HL-60 (cell line): ENCODE measurements at regions not wholly inside any gene's neighbourhood (a gene's known extent, or its start where the extent isn't known, plus 50 kb on each side); places are given as distances from the start of the nearest gene placed in this dataset.
"Not testable (repeated sequence)": the region's sequence is repeated elsewhere in the genome, so short reads cannot be mapped to it uniquely, and the experiment has no call there.

Experiments used
- DNase-seq, 2 experiments: peaks; one replicate each; pipeline ENCODE4 v3.0.0-alpha.2; 2010 to 2020; ENCODE audit warnings: low read depth in 1 of 2, low spot score in 1 of 2
- H3K27ac ChIP-seq: fragments of 250-450 bp; sonication (Bioruptor Pico); replicated peaks from 2 replicates; pipeline ENCODE4 v1.5.1; 2020; ENCODE audit warnings: mild to moderate bottlenecking, moderate library complexity
- H3K27me3 ChIP-seq: fragments of 250-450 bp; sonication (Bioruptor Pico); 2 replicates; pipeline ENCODE4 v1.5.1; 2021; ENCODE audit warnings: mild to moderate bottlenecking, moderate library complexity; ENCODE audit not compliant: insufficient read depth, poor library complexity, severe bottlenecking
- H3K4me3 ChIP-seq: replicated peaks from 2 replicates; pipeline ENCODE4 v1.5.1; 2011; ENCODE audit warnings: mild to moderate bottlenecking, control low read depth, low read length; ENCODE audit not compliant: insufficient read depth
- GABPA ChIP-seq: IDR thresholded peaks from 2 replicates; pipeline ENCODE4 v1.6.1; 2012; ENCODE audit warnings: low read depth
- POLR2AphosphoS5 ChIP-seq: IDR thresholded peaks from 2 replicates; pipeline ENCODE4 v1.6.1; 2012; ENCODE audit warnings: low read depth
- SPI1 ChIP-seq: IDR thresholded peaks from 2 replicates; pipeline ENCODE4 v1.6.1; 2012; ENCODE audit warnings: low read depth, mild to moderate bottlenecking, borderline replicate concordance
- TF ChIP-seq, protein P1 (sequence below): IDR thresholded peaks from one replicate; pipeline ENCODE4 v1.5.1; 2011; ENCODE audit warnings: low read length, control low read depth, inconsistent platforms; ENCODE audit not compliant: insufficient read depth
- TF ChIP-seq, protein P2 (sequence below): IDR thresholded peaks from 2 replicates; pipeline ENCODE4 v1.6.1; 2012; ENCODE audit warnings: low read depth; ENCODE audit not compliant: insufficient replicate concordance

DNA sequence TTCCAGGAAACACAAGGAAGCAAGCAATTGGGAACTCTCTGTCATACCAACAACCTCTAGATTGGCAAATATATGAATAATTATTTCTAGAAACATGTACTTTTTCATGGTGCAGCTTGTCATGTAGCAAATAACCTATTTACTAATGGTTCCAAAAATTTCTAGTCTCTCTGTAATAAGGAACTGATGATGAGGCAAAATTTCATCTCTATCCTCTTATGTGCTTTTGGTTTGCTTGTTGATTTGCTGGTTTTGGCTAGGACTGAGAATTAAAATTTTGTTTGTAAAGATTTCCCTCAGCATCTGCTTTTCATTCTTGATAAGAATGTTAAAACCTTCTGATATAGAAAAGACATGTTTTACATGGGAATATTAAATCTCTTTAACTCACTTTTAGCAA, 123.2 kb upstream of the UFM1 start:
- Histone ChIP-seq H3K4me3 (no peak overlapping the region), H3K27me3 (no peaks in the 10 kb centered on the region), H3K27ac (no peak overlapping the region)
- TF ChIP-seq POLR2AphosphoS5 (no peak), GABPA (no peak), SPI1 (no peak)
- TF ChIP-seq, protein P1, sequence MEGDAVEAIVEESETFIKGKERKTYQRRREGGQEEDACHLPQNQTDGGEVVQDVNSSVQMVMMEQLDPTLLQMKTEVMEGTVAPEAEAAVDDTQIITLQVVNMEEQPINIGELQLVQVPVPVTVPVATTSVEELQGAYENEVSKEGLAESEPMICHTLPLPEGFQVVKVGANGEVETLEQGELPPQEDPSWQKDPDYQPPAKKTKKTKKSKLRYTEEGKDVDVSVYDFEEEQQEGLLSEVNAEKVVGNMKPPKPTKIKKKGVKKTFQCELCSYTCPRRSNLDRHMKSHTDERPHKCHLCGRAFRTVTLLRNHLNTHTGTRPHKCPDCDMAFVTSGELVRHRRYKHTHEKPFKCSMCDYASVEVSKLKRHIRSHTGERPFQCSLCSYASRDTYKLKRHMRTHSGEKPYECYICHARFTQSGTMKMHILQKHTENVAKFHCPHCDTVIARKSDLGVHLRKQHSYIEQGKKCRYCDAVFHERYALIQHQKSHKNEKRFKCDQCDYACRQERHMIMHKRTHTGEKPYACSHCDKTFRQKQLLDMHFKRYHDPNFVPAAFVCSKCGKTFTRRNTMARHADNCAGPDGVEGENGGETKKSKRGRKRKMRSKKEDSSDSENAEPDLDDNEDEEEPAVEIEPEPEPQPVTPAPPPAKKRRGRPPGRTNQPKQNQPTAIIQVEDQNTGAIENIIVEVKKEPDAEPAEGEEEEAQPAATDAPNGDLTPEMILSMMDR: no peak
- TF ChIP-seq, protein P2, sequence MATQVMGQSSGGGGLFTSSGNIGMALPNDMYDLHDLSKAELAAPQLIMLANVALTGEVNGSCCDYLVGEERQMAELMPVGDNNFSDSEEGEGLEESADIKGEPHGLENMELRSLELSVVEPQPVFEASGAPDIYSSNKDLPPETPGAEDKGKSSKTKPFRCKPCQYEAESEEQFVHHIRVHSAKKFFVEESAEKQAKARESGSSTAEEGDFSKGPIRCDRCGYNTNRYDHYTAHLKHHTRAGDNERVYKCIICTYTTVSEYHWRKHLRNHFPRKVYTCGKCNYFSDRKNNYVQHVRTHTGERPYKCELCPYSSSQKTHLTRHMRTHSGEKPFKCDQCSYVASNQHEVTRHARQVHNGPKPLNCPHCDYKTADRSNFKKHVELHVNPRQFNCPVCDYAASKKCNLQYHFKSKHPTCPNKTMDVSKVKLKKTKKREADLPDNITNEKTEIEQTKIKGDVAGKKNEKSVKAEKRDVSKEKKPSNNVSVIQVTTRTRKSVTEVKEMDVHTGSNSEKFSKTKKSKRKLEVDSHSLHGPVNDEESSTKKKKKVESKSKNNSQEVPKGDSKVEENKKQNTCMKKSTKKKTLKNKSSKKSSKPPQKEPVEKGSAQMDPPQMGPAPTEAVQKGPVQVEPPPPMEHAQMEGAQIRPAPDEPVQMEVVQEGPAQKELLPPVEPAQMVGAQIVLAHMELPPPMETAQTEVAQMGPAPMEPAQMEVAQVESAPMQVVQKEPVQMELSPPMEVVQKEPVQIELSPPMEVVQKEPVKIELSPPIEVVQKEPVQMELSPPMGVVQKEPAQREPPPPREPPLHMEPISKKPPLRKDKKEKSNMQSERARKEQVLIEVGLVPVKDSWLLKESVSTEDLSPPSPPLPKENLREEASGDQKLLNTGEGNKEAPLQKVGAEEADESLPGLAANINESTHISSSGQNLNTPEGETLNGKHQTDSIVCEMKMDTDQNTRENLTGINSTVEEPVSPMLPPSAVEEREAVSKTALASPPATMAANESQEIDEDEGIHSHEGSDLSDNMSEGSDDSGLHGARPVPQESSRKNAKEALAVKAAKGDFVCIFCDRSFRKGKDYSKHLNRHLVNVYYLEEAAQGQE: no peak
- DNase-seq: no peak

DNA sequence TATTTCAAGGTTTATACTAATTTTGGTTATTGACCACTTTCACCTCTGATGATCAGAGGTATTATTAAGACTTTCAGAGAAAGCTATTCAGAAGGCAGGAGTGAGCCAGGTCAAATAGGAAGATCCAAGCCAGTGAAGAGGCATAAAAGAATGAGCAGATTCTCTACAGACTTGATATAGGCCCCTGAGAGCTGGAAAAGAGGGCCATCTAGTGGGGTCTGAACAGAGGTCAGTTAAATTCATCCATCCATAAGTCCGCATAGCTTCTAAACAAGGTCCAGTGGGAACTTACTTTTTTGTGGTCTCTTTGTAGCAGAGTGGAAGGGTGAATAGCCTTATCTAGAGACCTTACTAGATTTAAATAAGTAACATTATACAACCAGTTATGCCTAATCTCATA, 126.6 kb upstream of the UFM1 start:
- TF ChIP-seq, protein P2: no peak
- TF ChIP-seq SPI1: no peak
- TF ChIP-seq GABPA: no peak
- no peak for TF ChIP-seq POLR2AphosphoS5
- TF ChIP-seq, protein P1: no peak
- no peak for DNase-seq
- Histone ChIP-seq H3K27ac (no peak overlapping the region), H3K27me3 (no peaks in the 10 kb centered on the region), H3K4me3 (no peak overlapping the region)

DNA sequence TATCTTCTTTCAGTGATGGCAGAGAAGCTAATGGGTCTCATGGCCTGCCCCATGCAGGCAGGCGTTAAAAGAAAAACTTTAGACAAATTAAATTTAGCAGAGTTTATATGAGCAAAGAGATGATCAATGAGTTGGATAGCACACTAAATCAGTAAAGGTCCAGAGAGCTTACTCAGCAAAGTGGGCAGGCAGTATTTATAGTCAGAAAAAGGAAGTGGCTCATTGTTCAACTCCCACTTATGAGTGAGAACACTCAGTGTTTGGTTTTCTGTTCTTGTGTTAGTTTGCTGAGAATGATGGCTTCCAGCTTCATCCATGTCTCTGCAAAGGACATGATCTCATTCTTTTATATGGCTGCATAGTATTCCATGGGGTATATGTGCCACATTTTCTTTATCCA, 128.5 kb upstream of the UFM1 start:
- not testable (repeated sequence) for H3K4me3 ChIP-seq, DNase-seq, H3K27ac ChIP-seq, H3K27me3 ChIP-seq
- peak; percentile 62; the same call in 1 of the 2 replicates for TF ChIP-seq SPI1

DNA sequence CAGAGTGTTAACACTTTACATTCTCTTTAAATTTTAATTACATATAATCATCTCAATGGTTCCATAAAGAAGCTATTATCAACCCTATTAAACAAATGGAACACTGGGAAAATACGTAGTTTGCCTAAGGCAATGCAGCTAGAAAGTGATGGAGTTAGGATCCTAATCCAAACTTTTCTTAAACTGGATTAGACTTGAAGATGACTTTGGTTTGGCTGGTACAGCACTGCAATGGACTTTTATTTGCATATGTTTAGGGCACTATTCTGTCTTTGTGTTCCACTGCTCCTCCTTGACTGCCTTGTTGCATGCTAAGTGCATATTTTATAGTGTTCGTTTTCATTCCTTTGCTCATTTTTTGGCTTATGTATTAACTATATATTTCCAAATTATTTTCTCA, 133.5 kb upstream of the UFM1 start:
- H3K27me3 ChIP-seq: no peaks in the 10 kb centered on the region
- no peak for DNase-seq
- H3K27ac ChIP-seq: no peak overlapping the region
- H3K4me3 ChIP-seq: no peak overlapping the region
- no peak for TF ChIP-seq SPI1
- no peak for TF ChIP-seq GABPA
- no peak for TF ChIP-seq POLR2AphosphoS5
- TF ChIP-seq, protein P2: no peak
- TF ChIP-seq, protein P1: no peak
